Stimulated activated CD4-positive, alpha-beta T cell treated with anti-CD3 and anti-CD28 coated beads, TNF-alpha, amount 100 ng/mL, for 1 hour (primary cell): ENCODE measurements at regions not wholly inside any gene's neighbourhood (a gene's known extent, or its start where the extent isn't known, plus 50 kb on each side); places are given as distances from the start of the nearest gene placed in this dataset.
"Not testable (repeated sequence)": the region's sequence is repeated elsewhere in the genome, so short reads cannot be mapped to it uniquely, and the experiment has no call there.

Source experiments
- DNase-seq, 3 donors: peaks; one replicate each; pipeline ENCODE4 v3.0.0-alpha.2; 2020; ENCODE audit warnings: low read depth in 3 of 3, low spot score in 1 of 3

DNA sequence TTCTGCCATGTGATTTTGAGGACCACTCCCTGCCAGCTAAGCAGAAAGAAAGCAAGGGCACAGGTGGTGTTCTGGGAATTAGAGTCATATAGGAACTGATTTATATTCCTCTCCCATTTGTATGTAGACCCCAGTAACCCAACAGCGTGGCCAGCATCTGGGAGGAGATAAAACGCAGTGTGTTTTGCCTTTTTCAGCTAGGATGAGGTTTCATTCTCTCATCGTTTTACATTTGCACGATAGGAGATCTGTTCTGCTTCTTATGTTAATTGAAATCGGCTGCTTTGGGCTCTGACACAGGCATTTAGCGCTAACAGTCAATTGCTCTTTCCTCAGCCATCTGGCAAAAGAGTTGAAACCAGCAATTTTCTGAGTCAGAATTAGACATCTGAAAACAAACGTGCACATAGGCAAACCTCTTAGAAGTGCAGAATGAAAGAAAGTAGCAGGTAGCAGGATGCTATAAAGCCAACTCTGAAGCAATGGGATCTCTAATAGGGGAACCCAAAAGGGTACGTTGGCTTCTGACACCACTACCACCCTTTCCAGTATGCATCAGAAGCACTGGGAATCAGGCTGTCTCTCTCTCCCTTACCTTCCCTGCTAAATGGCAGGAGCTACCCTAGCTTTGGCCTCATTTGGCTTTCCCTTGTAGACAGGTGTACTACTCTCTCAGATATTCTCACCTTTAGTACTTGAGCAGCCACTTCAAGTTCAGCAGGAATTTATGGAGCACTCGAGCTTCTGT is 219.1 kb downstream of the PHLDA1 start:
- DNase-seq, result no peak

DNA sequence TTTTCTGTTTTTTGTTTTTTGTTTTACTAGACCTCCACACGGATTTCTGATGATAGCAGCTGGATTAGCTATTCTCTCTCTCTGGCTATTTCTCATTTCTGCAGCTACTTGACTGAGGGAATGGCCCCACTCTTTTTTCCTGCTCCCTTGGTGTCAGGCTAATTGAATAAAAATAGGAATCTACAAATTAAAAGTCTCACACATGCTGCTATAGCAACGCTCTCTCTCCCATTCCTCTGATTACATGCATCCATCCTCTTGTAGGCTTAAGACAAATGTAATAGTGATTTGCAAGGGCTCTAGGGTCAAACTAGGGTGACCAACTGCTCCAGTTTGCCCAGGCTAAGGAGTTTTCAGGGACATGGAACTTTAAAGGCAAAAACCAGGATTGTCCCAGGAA is 221.8 kb downstream of the PHLDA1 start:
- DNase-seq, result no peak

DNA sequence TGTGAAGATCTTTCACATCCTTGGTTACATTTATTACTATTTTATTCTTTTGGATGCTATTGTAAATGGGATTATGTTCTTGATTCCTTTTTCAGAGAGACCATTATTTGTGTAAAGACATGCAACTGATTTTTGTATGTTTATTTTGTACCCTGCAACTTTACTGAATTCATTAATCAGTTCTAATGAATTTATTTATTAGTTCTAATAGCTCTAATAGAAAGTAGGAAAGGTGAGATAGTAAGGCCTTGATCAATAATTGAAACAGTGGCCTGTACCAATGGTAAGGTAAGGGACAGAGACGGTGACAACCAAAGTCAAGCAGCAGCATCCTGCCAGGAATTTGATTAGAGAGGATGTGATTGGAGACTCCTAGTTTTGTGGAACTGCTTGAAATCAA is 224.1 kb downstream of the PHLDA1 start:
- DNase-seq, result no peak

DNA sequence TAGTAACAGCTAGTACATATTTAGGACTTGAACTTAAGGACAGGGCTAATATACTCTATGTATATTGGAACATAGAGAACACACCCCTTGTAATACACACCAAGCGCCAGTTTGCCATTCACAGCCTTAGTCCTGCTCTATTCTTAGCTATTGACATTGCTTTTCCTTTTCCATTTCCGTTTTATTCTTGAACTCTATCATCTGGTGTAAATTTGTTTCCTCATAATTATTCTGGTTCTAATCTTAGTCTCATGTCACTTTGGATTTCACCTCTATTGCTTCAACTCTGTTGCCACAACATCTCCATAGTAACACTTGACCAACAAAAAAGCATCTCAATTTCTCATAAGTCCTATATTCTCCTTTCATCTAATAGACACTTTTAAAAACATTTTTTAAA is 225.7 kb downstream of the PHLDA1 start:
- no peak for DNase-seq

DNA sequence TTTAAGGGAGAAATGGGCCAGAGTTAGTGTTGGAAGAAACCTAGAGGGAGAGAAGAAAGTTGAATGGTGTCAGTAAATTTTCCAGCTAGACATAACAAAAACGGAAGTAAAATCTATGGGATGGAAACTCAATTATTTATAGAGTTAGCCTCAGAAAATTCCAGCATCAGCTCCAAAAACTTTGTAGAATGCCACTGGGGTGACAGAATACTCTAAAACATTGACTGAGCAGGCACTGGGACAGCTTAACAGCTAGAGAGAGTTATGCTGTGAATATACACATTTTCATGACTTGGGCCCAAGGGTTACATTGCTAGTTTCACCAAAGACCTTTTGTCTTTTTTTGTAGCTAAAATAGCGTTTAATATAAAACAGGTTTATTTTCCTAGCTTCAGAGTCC is 226.3 kb downstream of the PHLDA1 start:
- no peak for DNase-seq

DNA sequence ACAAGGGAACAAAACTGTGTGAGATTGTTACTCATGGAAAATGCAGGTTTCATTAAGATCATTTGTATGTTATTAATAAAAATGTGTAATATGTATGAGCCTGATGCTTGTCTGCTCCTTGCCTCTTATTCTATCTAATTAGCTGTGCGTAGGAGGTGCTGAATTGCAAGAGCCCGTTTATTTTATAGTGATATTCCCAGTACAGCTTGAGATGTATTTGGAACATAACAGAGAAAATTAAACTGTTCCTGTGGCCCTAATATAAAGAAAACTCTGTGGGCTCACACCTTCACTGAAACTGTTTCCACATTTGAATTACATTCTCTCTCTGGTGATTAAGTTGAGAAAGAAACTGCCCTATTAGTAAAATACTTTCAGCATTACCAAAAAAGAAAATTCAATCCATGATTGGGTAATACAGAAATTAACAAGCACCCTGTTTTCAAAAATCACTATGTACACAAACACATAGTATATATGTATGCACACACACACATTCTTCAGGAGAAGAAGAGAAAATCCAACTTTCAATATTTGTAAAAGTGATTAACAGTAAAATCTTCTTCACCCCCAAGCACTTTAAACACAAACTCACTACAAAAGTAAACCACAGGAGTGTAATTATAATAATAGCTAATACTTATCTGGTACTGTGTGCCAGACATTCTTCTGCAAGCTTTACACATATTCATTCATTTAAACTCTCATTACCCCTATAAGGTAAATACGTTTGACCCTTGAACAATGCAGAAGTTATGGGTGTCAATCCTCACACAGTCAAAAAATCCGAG is 233.2 kb downstream of the PHLDA1 start:
- no peak for DNase-seq

DNA sequence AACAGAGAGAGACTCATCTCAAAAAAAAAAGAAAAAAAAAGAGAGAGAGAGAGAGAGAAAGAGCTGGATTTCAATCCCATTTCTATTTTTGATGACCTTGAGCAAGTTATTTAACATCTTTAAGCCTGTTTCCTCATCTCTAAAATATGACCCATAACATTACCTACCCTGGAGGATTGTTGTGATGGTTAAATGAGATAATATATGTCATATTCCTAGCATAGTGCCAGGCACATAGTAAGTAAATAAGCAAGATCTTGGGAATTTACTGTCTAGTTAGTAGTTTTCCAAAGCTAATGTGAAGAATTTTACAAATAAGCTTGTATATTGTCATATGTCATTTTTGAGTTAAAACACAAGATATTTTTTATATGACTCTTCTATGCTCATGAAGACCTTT is 236.5 kb downstream of the PHLDA1 start:
- no peak for DNase-seq

DNA sequence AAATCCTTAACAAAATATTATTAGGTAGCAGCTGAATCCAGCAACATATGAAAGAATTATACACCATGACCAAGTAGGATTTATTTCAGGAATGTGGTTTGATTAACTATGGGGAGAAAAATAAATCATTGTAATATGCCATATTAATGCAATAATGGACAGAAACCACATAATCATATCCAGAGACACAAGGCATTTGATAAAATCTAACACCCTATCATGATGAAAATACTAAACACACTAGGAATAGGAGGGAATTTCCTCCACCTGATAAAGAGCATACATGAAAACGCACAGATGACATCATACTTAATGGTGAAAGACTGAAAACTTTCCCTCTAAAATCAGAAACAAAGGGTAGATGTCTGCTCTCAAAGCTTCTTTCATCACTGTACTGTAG is 238.9 kb downstream of the PHLDA1 start:
- no peak for DNase-seq

DNA sequence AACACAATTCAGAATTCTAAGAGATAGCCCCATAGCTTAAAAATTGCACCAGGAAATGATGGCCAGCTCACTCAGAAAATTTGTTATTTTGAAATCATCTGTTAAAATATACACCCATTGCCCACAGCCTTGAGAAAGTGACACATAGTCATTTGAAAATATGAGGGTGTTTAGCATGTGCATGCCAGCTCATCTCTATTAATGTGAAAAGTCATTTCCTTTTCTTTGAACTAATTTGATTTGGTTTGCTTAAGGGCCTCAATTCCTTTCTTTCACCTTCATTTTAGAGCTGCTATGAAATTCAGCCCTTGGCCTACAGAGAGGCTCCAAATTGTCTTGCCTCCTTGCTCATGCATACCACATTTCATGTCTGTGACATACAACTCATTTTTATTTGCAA is 241.4 kb downstream of the PHLDA1 start:
- no peak for DNase-seq

DNA sequence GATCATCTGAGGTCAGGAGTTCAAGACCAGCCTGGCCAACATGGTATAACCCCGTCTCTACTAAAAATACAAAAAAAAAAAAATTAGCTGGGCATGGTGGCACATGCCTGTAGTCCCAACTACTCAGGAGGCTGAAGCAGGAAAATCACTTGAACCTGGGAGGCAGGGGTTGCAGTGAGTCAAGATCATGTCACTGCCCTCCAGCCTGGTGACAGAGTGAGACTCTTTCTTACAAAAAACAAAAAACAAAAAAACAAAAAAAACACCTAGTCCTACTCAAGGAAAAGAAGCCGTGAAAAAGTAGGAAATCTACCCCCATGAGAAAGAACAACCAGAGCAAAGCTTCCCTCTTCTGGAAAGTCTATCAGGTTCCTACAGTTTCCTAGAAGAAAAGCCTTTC is 244.4 kb downstream of the PHLDA1 start:
- DNase-seq, result not testable (repeated sequence)

DNA sequence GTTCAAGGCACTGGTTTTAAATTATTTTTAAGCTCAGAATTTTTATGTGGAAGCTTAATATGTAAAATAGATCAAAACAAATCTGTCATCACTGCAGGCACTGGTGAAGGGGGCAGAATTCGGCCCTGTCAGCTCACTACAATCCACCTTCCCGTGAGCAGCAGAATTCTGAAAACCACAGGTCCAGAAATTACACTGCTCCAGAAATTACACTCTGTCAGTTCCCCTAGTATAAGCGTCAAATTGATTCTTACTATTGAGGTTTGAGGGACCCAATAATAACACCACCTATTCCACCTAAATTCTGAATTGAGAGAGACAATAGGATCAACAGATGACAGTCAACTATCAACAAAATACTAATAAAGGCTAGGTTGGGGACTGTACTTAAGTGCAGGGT is 245.5 kb downstream of the PHLDA1 start:
- no peak for DNase-seq

DNA sequence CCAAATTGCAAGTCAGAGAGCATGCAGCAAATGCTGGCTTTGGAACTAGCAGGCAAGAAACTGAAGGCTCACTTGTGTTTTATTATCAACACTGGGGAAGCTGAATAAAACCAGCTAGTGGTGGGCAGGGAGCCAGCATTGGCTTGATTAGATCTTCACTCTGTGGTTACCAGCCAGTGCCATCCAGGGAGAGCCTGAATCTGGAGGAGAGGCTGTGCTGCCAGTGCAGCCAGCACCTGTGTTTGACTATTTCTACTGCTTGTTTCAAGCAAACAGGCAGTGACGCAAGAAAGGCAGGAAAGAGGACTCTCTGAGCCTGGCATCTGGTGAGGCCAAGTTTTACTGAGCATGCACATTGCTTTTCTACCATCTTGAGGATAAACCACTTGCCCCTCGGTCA is 247.0 kb downstream of the PHLDA1 start:
- no peak for DNase-seq

DNA sequence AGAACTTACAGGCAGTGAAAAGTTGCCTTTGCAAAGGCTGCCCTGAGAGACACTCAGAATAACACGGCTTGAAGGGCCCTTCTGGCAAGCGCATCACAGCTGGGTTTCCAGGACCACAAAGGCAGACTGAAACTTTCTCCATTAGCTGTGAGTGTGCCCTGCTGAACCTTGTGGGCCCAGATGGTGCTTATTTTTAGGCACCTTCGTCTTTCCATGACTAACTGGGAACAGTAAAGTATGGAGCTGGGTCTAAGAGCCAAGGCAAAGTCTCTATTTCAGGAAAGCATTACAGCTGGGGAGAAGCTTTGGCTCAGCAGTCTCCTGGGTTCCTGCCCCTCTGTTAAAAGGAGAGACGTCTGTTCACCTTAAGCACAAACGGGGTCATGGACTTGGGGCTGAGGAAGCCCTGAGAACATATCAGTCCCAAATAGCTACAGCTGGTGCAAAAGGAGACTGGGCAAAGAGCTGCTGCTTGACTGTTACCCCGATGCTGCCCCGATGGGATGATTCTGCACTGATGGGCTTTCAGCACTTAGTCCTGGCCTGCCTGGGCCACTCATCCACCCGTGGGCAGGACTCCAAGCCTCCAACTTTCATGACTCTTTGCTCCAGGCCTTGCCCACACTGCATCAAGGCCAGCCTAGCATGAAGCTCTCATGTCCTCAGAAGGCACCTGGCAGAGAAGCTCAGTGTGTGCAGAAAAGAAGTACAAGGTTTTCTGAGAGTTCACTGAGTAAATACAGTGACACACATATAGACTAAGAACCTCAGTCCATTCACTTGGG is 248.3 kb downstream of the PHLDA1 start:
- no peak for DNase-seq

DNA sequence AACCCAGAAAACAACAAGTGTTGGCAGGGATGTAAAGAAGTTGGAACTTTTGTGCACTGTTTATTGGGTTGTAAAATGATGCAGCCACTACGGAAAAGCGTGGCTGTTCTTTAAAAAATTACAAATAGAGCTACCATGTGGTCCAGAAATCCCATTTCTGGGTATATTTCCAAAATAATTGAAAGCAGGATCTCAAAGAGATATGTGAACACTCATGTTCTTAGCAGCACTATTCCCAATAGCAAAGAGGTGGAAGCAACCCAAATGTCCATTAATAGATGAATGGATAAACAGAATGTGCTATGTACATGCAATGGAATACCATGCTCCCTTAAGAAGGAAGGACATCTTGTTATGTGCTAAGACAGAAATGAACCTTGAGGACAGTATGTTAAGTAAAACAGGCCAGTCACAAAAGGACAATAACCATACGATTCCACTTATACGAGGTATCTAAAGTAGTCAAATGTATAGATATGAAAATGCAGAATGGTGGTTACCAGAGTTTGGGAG is 249.5 kb downstream of the PHLDA1 start:
- DNase-seq, result no peak

DNA sequence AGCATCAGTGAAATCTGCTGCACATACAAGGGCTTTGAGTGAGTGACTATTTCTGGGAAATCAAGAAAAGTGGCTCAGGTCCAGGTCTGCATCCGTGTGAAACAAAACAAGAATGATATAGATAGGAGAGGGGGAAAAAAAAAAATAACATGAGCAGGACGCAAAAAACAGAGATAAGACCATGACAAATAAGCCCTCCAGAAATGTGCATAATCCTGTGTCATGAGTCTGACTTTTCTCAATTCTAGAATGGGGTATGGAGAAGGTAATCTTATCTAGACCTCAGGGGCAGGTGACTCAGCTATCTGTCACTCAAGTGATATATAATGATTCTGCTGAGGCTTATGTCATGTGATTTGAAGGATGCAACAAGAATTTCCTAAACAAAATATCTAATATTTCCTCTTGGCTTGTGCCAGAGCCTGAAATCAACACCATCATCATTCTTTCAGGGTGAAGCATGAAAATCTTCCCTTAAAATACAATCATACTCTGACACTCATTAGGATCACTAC is 250.0 kb downstream of the PHLDA1 start:
- no peak for DNase-seq

DNA sequence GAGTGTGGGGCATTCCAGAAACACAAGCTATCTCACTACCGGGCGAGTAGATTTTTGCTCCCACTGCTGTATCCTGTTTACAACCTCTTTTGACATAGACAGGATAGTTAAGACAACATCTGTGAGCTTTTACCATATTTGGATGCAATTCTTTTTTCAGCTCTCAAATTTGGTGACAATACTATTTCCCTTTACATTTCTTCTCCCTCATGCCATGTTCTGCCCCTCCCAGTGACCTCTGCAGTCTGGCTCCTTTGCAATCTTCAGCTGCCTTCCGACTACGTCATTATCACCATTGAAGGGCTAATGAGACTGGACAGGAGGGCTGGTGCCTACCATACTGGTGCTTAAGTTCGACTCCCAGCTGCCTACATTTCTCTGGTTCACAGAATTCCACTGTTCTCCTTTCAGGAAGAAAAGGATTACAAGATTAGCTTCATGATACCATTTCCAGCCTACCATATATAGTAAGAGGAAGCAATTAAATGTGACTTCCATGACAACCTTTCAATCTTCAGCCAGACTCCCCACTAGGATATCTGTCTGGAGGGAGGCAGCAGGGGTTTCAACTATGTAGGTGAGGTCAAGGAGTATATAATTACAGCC is 251.6 kb downstream of the PHLDA1 start:
- no peak for DNase-seq

DNA sequence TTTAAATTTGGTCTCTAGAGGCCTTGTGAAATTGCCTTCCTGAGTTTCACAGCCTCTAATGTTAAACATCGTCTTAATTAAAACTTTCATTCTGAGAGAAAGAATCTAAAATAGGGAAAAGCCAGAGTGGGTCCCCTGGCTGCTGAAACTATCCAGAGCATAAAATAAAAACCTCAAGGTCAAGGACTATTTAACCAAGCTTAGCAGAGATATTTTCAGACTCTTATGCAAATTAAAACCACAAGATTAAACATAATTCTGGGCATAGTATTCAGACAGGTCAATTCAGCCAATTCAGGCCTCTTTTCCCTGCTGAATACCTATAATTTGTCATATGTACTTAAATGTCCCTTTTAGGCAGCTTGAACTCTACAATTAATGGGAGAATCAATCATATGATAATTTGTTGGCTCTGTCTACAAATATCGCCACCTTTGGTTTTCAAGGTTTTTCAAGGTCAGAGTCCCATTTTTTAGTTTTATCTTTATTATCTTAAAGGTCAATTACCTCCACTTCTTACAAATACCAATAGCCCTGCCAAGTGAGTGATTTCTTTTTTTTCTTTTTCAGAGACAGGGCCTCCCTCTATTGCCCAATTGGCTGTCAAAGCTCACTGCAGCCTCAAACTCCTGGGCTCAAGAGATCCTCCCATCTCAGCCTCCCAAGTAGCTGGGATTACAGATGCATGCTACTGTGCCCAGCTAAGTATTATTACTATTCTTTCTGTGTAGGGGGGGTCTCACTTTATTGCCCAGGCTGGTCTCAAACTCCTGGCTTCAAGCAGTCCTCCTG is 257.1 kb downstream of the PHLDA1 start:
- no peak for DNase-seq

DNA sequence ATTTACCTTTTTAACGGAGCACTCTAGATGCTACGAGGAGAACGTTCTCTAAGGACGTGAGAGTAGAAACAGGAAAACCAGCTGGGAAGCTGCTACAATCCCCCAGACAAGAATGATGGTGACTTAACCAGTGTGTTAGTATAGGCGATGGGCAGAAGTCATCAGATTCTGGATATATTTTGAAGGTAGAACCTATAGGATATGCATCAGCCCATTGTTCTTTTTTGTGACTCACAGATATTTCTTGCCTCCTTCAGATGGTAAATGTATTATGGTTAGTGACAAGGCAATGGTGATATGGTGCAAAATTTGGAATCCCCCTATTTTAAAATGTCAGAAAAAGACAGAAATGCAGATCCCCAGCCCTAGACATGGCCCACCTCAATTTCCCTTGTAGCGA is 258.2 kb downstream of the PHLDA1 start:
- DNase-seq, result no peak

DNA sequence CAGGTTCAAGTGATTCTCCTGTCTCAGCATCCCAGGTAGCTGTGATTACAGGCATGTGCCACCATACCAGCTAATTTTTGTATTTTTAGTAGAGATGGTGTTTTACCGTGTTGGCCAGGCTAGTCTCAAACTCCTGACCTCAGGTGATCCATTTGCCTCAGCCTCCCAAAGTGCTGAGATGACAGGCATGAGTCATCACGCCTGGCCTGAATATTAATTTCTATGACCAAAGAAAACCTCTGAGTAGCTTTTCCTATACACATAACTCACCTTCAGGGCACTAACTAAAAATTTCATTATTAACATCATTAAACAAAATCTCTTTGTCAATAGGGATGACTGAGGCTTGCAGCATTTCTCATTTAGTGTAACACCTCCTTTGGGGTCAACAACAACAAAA is 259.6 kb upstream of the KRR1 start:
- DNase-seq, result no peak

DNA sequence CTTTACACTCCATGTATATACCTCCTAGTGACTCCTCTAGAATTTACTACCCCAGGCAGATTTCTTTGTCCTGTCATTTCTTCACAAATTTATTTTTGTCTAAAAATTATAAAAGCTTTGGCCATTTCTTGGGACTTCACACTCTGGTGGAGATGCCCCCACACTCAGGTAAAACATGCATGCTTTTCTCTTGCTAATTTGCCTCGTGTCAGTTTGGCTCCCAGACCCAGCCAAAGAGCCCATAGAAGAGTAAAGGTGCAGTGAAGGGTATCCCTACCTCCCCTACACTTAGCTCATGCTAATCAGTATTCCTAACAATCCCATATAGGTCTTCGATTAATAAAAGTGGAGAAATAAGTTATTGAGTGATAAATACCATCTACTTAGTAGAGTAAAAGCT is 256.5 kb upstream of the KRR1 start:
- DNase-seq, result no peak
